GM12874 (cell line): ENCODE measurements at regions not wholly inside any gene's neighbourhood (a gene's known extent, or its start where the extent isn't known, plus 50 kb on each side); places are given as distances from the start of the nearest gene placed in this dataset.

Experiments
- TF ChIP-seq, protein P1 (sequence below): IDR thresholded peaks from 2 replicates; pipeline ENCODE4 v1.5.1; 2011; ENCODE audit warnings: low read depth, mild to moderate bottlenecking, control low read depth, low read length, moderate library complexity; ENCODE audit not compliant: insufficient read depth

DNA sequence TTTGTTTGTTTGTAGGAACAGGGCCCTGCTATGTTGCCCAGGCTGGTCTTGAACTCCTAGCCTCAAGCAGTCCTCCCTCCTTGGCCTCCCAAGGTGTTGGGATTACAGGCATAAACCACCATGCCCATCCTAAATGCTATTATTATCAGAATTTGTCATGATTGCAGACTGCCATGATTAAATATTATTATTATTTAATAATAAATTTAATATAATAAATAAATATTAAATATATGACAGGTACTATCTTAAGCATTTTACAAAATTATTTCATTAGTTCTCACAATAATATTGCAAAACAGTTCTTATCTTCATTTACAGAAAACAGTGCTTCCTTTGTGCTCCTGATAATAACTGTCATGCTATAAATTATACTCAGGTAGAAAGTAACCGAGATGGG lies 133.4 kb upstream of the JADE1 start:
- TF ChIP-seq, protein P1, sequence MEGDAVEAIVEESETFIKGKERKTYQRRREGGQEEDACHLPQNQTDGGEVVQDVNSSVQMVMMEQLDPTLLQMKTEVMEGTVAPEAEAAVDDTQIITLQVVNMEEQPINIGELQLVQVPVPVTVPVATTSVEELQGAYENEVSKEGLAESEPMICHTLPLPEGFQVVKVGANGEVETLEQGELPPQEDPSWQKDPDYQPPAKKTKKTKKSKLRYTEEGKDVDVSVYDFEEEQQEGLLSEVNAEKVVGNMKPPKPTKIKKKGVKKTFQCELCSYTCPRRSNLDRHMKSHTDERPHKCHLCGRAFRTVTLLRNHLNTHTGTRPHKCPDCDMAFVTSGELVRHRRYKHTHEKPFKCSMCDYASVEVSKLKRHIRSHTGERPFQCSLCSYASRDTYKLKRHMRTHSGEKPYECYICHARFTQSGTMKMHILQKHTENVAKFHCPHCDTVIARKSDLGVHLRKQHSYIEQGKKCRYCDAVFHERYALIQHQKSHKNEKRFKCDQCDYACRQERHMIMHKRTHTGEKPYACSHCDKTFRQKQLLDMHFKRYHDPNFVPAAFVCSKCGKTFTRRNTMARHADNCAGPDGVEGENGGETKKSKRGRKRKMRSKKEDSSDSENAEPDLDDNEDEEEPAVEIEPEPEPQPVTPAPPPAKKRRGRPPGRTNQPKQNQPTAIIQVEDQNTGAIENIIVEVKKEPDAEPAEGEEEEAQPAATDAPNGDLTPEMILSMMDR, result no peak

GRCh38 chr4:128675083-128675482 lies 134.4 kb upstream of the JADE1 start:
- TF ChIP-seq, protein P1, result no peak

DNA sequence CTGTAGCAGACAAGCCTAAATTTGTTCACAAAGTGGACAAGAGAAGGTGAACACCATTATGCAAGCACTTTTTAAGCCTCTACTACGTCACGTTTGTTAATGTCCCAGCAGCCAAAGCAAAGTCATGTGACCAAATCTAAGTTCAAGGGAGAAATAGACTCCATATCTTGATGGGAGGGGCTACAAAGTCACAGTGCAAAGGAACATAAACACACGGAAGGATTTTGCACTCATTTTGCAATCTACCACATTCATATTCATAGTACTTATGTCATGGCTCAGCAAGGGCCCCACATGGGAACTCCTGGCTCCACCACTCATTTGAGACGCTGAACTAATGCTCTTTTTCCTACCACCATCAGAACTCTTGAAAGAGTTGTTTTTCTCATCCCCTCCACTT lies 139.0 kb upstream of the JADE1 start:
- TF ChIP-seq, protein P1, result no peak

DNA sequence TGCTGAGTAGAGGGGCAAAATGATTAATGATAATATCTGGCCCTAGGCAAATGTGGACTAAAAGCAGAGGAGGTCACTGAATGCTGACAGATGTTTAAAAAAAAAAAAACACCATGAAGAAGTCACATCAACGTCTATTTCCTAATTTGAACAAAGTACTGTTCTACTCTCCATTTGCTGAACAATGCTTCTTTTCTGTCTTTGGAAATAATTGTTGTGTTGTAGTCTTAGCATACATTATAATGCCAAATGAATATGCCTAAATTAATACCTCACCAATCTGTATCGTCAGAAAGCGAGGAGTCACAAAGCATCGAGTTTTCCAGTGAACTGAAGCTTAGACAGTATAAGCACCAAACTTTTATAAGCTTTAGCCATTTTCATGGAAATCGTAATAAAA lies 140.9 kb upstream of the JADE1 start:
- TF ChIP-seq, protein P1, result no peak

DNA sequence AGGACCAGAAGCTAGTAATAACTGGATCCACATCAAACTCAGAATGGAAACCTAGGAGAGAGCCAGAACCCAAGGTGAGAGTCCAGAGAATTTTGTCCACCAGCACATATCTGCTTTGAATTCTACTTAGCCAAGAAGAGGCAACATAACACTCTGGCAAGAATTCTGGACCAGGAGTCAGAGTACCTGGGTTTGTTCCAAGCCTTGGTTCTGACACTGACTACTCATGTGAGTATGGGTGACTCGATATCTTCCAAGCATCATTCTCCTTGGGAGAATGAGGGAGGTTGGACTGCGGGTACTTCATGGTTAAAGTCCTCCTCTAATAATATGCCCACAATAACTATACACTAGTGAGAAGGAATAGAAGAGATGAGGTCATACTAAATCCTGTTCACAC lies 144.0 kb upstream of the JADE1 start:
- TF ChIP-seq, protein P1, result no peak

- TF ChIP-seq, protein P1, result no peak
These were observed 146.2 kb upstream of the JADE1 start for GRCh38 chr4:128663325-128663724.

- TF ChIP-seq, protein P1, result no peak
These were observed 148.0 kb upstream of the JADE1 start for GRCh38 chr4:128661479-128661878.
